SK-N-MC (cell line): ENCODE measurements at regions not wholly inside any gene's neighbourhood (a gene's known extent, or its start where the extent isn't known, plus 50 kb on each side); places are given as distances from the start of the nearest gene placed in this dataset.

ENCODE experiments used
- EZH2 ChIP-seq: fragments of 200-600 bp; sonication (generic); IDR thresholded peaks from one replicate; pipeline ENCODE4 v1.6.1; 2017; ENCODE audit warnings: antibody characterized with exemption
- POLR2AphosphoS5 ChIP-seq: IDR thresholded peaks from 2 replicates; pipeline ENCODE4 v1.6.1; 2012; ENCODE audit warnings: mild to moderate bottlenecking, low read depth, low read length, borderline replicate concordance

DNA sequence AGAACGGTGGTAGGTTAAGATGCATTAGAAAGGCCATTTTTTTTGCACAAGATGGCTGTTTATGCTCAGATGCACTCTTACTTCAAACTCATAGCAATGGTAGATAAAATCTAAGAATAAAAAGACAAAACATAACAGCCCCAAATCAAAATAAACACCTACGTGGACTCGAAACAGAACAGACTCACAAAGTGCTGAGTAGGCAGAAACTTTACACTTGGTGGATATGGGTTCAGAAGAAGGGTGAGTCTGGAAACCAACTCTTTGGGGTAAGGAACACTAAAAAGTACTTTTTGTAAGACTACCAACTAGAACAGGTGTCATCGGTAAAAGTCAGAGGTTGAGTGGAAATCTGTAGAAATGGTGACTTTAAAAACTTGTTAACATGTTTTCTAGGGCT is 468.2 kb downstream of the OTOL1 start:
- TF ChIP-seq POLR2AphosphoS5: no peak
- no peak for TF ChIP-seq EZH2
